Adipocyte (in vitro differentiated cells): ENCODE measurements at regions not wholly inside any gene's neighbourhood (a gene's known extent, or its start where the extent isn't known, plus 50 kb on each side); places are given as distances from the start of the nearest gene placed in this dataset.

Source experiments
- DNase-seq: peaks from one replicate; pipeline ENCODE4 v3.0.0-alpha.2; 2015; ENCODE audit warnings: low read depth
- H3K27me3 ChIP-seq: replicated peaks from 2 replicates; pipeline ENCODE4 v1.7.0; 2013; ENCODE audit warnings: mild to moderate bottlenecking, low read length, moderate library complexity; ENCODE audit not compliant: control insufficient read depth, insufficient read depth
- H3K36me3 ChIP-seq: 2 replicates; pipeline ENCODE4 v1.7.0; 2013; ENCODE audit warnings: low read length, mild to moderate bottlenecking, moderate library complexity; ENCODE audit not compliant: control insufficient read depth, insufficient read depth, severe bottlenecking
- H3K4me1 ChIP-seq: 2 replicates; pipeline ENCODE4 v1.7.0; 2013; ENCODE audit warnings: mild to moderate bottlenecking, low read length, moderate library complexity; ENCODE audit not compliant: control insufficient read depth, insufficient read depth
- H3K4me3 ChIP-seq: 2 replicates; pipeline ENCODE4 v1.7.0; 2013; ENCODE audit warnings: mild to moderate bottlenecking, low read length, moderate library complexity
- H3K9ac ChIP-seq: 2 replicates; pipeline ENCODE4 v1.7.0; 2013; ENCODE audit warnings: mild to moderate bottlenecking, low read length, moderate library complexity
- H3K9me3 ChIP-seq: 2 replicates; pipeline ENCODE4 v1.7.0; 2013; ENCODE audit warnings: mild to moderate bottlenecking, low read length, moderate library complexity; ENCODE audit not compliant: control insufficient read depth

- Histone ChIP-seq H3K9me3 (no peaks in the 10 kb centered on the region), H3K4me3 (no peak overlapping the region), H3K27me3 (no peaks in the 10 kb centered on the region), H3K36me3 (no peaks in the 10 kb centered on the region), H3K9ac (no peak overlapping the region), H3K4me1 (no peaks in the 10 kb centered on the region)
- no peak for DNase-seq
Measured at GRCh38 chr15:97146929-97147870, 813.3 kb upstream of the ARRDC4 start.

GRCh38 chr15:97153356-97153965 is 807.0 kb upstream of the ARRDC4 start:
- Histone ChIP-seq H3K9ac (no peak overlapping the region), H3K4me1 (no peaks in the 10 kb centered on the region), H3K27me3 (no peaks in the 10 kb centered on the region), H3K4me3 (no peak overlapping the region), H3K36me3 (no peaks in the 10 kb centered on the region), H3K9me3 (no peaks in the 10 kb centered on the region)
- no peak for DNase-seq

- Histone ChIP-seq H3K9ac (no peak overlapping the region), H3K4me1 (no peaks in the 10 kb centered on the region), H3K4me3 (no peak overlapping the region), H3K9me3 (no peaks in the 10 kb centered on the region), H3K27me3 (no peaks in the 10 kb centered on the region), H3K36me3 (no peaks in the 10 kb centered on the region)
- no peak for DNase-seq
Measured at GRCh38 chr15:97156739-97157265, 803.7 kb upstream of the ARRDC4 start.

- DNase-seq = no peak
- H3K4me1 ChIP-seq = no peaks in the 10 kb centered on the region
- H3K36me3 ChIP-seq = no peaks in the 10 kb centered on the region
- H3K4me3 ChIP-seq = no peak overlapping the region
- no peaks in the 10 kb centered on the region for H3K27me3 ChIP-seq
- H3K9me3 ChIP-seq = peaks cover 5% of the 10 kb centered on the region
- H3K9ac ChIP-seq = no peak overlapping the region
Measured at GRCh38 chr15:97162805-97163495, 797.6 kb upstream of the ARRDC4 start.

GRCh38 chr15:97165205-97165604 is 795.3 kb upstream of the ARRDC4 start:
- Histone ChIP-seq H3K9me3 (peaks cover 5% of the 10 kb centered on the region), H3K4me3 (no peak overlapping the region), H3K36me3 (no peaks in the 10 kb centered on the region), H3K27me3 (no peaks in the 10 kb centered on the region), H3K9ac (no peak overlapping the region), H3K4me1 (no peaks in the 10 kb centered on the region)
- no peak for DNase-seq

GRCh38 chr15:97168704-97169475 is 791.6 kb upstream of the ARRDC4 start:
- Histone ChIP-seq H3K4me1 (no peaks in the 10 kb centered on the region), H3K9me3 (peaks cover 5% of the 10 kb centered on the region), H3K4me3 (no peak overlapping the region), H3K27me3 (no peaks in the 10 kb centered on the region), H3K9ac (no peak overlapping the region), H3K36me3 (no peaks in the 10 kb centered on the region)
- DNase-seq = no peak

GRCh38 chr15:97171556-97171955 is 788.9 kb upstream of the ARRDC4 start:
- DNase-seq = no peak
- no peaks in the 10 kb centered on the region for H3K9me3 ChIP-seq

GRCh38 chr15:97174886-97175540 is 785.5 kb upstream of the ARRDC4 start:
- H3K36me3 ChIP-seq = no peaks in the 10 kb centered on the region
- no peaks in the 10 kb centered on the region for H3K4me1 ChIP-seq
- DNase-seq = no peak
- no peaks in the 10 kb centered on the region for H3K9me3 ChIP-seq
- H3K9ac ChIP-seq = no peak overlapping the region
- no peak overlapping the region for H3K4me3 ChIP-seq
- H3K27me3 ChIP-seq = no peaks in the 10 kb centered on the region

More at GRCh38 chr15:97171556-97171955, 788.9 kb upstream of the ARRDC4 start:
- Histone ChIP-seq H3K9ac (no peak overlapping the region), H3K4me1 (no peaks in the 10 kb centered on the region), H3K36me3 (no peaks in the 10 kb centered on the region), H3K4me3 (no peak overlapping the region), H3K27me3 (no peaks in the 10 kb centered on the region)

- Histone ChIP-seq H3K36me3 (no peaks in the 10 kb centered on the region), H3K27me3 (no peaks in the 10 kb centered on the region), H3K4me3 (no peak overlapping the region), H3K9me3 (no peaks in the 10 kb centered on the region), H3K9ac (no peak overlapping the region), H3K4me1 (no peaks in the 10 kb centered on the region)
- no peak for DNase-seq
Measured at GRCh38 chr15:97177151-97177577, 783.3 kb upstream of the ARRDC4 start.

- no peak for DNase-seq
- Histone ChIP-seq H3K27me3 (no peaks in the 10 kb centered on the region), H3K4me3 (no peak overlapping the region)
Measured at GRCh38 chr15:97182581-97182980, 777.9 kb upstream of the ARRDC4 start.

More at GRCh38 chr15:97182581-97182980, 777.9 kb upstream of the ARRDC4 start:
- no peaks in the 10 kb centered on the region for H3K4me1 ChIP-seq
- no peaks in the 10 kb centered on the region for H3K36me3 ChIP-seq
- no peak overlapping the region for H3K9ac ChIP-seq
- H3K9me3 ChIP-seq = no peaks in the 10 kb centered on the region
